Retinal pigment epithelial cell (primary cell): ENCODE measurements at regions not wholly inside any gene's neighbourhood (a gene's known extent, or its start where the extent isn't known, plus 50 kb on each side); places are given as distances from the start of the nearest gene placed in this dataset.

Experiments used
- DNase-seq: peaks from one replicate; pipeline ENCODE4 v3.0.0-alpha.2; 2010; ENCODE audit warnings: low read depth
- H3K4me3 ChIP-seq: 2 replicates; pipeline ENCODE4 v1.5.1; 2011; ENCODE audit warnings: mild to moderate bottlenecking, low read length, control low read depth, moderate library complexity
- CTCF ChIP-seq: conservative IDR thresholded peaks from 2 replicates; pipeline ENCODE4 v1.5.1; 2011; ENCODE audit warnings: low read depth, low read length, control low read depth, inconsistent platforms

- TF ChIP-seq CTCF = no peak
- H3K4me3 ChIP-seq = no peak overlapping the region
- DNase-seq = no peak
These were observed 212.1 kb downstream of the MACC1 start for GRCh38 chr7:20005081-20005480.

GRCh38 chr7:19999681-20000080 is 217.5 kb downstream of the MACC1 start:
- H3K4me3 ChIP-seq = no peak overlapping the region
- no peak for TF ChIP-seq CTCF
- DNase-seq = no peak

GRCh38 chr7:19991936-19992335 is 218.5 kb upstream of the TMEM196 start:
- H3K4me3 ChIP-seq = no peak overlapping the region
- DNase-seq = no peak
- no peak for TF ChIP-seq CTCF

- TF ChIP-seq CTCF = no peak
- peak; percentile 54 for DNase-seq
- no peak overlapping the region for H3K4me3 ChIP-seq
These were observed 216.5 kb upstream of the TMEM196 start for GRCh38 chr7:19989906-19990305.

- no peak for TF ChIP-seq CTCF
- no peak overlapping the region for H3K4me3 ChIP-seq
- DNase-seq = no peak
These were observed 215.4 kb upstream of the TMEM196 start for GRCh38 chr7:19988860-19989259.

- no peak overlapping the region for H3K4me3 ChIP-seq
- TF ChIP-seq CTCF = no peak
- no peak for DNase-seq
These were observed 210.8 kb upstream of the TMEM196 start for GRCh38 chr7:19984231-19984632.

- H3K4me3 ChIP-seq = no peak overlapping the region
- DNase-seq = peak; percentile 38
- TF ChIP-seq CTCF = peak; percentile 59
These were observed 209.7 kb upstream of the TMEM196 start for GRCh38 chr7:19982841-19983835.
